ENCODE measurements at regions not wholly inside any gene's neighbourhood (a gene's known extent, or its start where the extent isn't known, plus 50 kb on each side); places are given as distances from the start of the nearest gene placed in this dataset.
"Not testable (repeated sequence)": the region's sequence is repeated elsewhere in the genome, so short reads cannot be mapped to it uniquely, and the experiment has no call there.

- H3K27me3 ChIP-seq (ENCODE audit: control insufficient read depth, insufficient read depth, low read length): no peaks in the 10 kb centered on the region
- H3K36me3 ChIP-seq (ENCODE audit: control insufficient read depth, insufficient read depth, low read length): no peaks in the 10 kb centered on the region
- DNase-seq (ENCODE audit: low read depth): no peak
- no peak for FAIRE-seq
- no peak overlapping the region for H3K4me3 ChIP-seq (ENCODE audit: low read depth, low read length)
- no peak for TF ChIP-seq CTCF (IDR thresholded peaks at IDR 0.05; ENCODE audit: insufficient read depth, low read length, severe bottlenecking)
Observed at GRCh38 chr22:23393721-23394320, 186.3 kb downstream of the IGLL1 start.

- not testable (repeated sequence) for DNase-seq (ENCODE audit: low read depth); FAIRE-seq
Observed at GRCh38 chr22:23393199-23393598, 186.9 kb downstream of the IGLL1 start.

GRCh38 chr22:23392420-23393121 lies 187.5 kb downstream of the IGLL1 start:
- no peaks in the 10 kb centered on the region for H3K27me3 ChIP-seq (ENCODE audit: control insufficient read depth, insufficient read depth, low read length)
- FAIRE-seq (no peak), DNase-seq (ENCODE audit: low read depth) (no peak)
- H3K4me3 ChIP-seq (ENCODE audit: low read depth, low read length): no peak overlapping the region
- no peaks in the 10 kb centered on the region for H3K36me3 ChIP-seq (ENCODE audit: control insufficient read depth, insufficient read depth, low read length)
- no peak for TF ChIP-seq CTCF (IDR thresholded peaks at IDR 0.05; ENCODE audit: insufficient read depth, low read length, severe bottlenecking)

More at GRCh38 chr22:23393199-23393598, 186.9 kb downstream of the IGLL1 start:
- H3K4me3 ChIP-seq (ENCODE audit: low read depth, low read length); H3K36me3 ChIP-seq (ENCODE audit: control insufficient read depth, insufficient read depth, low read length); H3K27me3 ChIP-seq (ENCODE audit: control insufficient read depth, insufficient read depth, low read length): not testable (repeated sequence)

- no peaks in the 10 kb centered on the region for H3K36me3 ChIP-seq (ENCODE audit: control insufficient read depth, insufficient read depth, low read length)
- FAIRE-seq (no peak), DNase-seq (ENCODE audit: low read depth) (no peak)
- H3K27me3 ChIP-seq (ENCODE audit: control insufficient read depth, insufficient read depth, low read length): no peaks in the 10 kb centered on the region
- H3K4me3 ChIP-seq (ENCODE audit: low read depth, low read length): no peak overlapping the region
- no peak for TF ChIP-seq CTCF (IDR thresholded peaks at IDR 0.05; ENCODE audit: insufficient read depth, low read length, severe bottlenecking)
Observed at GRCh38 chr22:23391022-23391421, 189.1 kb downstream of the IGLL1 start.

- no peak for FAIRE-seq
- Histone ChIP-seq H3K27me3 (ENCODE audit: control insufficient read depth, insufficient read depth, low read length) (no peaks in the 10 kb centered on the region), H3K36me3 (ENCODE audit: control insufficient read depth, insufficient read depth, low read length) (no peaks in the 10 kb centered on the region), H3K4me3 (ENCODE audit: low read depth, low read length) (no peak overlapping the region)
- DNase-seq (ENCODE audit: low read depth): no peak
- no peak for TF ChIP-seq CTCF (IDR thresholded peaks at IDR 0.05; ENCODE audit: insufficient read depth, low read length, severe bottlenecking)
Observed at GRCh38 chr22:23389271-23390071, 190.6 kb downstream of the IGLL1 start.

GRCh38 chr22:23388517-23388890 lies 191.6 kb downstream of the IGLL1 start:
- no peak for DNase-seq (ENCODE audit: low read depth)
- TF ChIP-seq CTCF (IDR thresholded peaks at IDR 0.05; ENCODE audit: insufficient read depth, low read length, severe bottlenecking): no peak
- Histone ChIP-seq H3K36me3 (ENCODE audit: control insufficient read depth, insufficient read depth, low read length) (no peaks in the 10 kb centered on the region), H3K4me3 (ENCODE audit: low read depth, low read length) (no peak overlapping the region), H3K27me3 (ENCODE audit: control insufficient read depth, insufficient read depth, low read length) (no peaks in the 10 kb centered on the region)
- no peak for FAIRE-seq

Measured in bronchial epithelial cell (primary cell).